ENCODE measurements at regions not wholly inside any gene's neighbourhood (a gene's known extent, or its start where the extent isn't known, plus 50 kb on each side); places are given as distances from the start of the nearest gene placed in this dataset.

GRCh38 chr16:25413133-25413532 is 155.5 kb upstream of the ZKSCAN2 start:
- TF ChIP-seq YY1 (IDR thresholded peaks at IDR 0.05; ENCODE audit: low read depth) (no peak), FOXM1 (IDR thresholded peaks at IDR 0.05; ENCODE audit: borderline replicate concordance, low read depth) (no peak), EP300 (IDR thresholded peaks at IDR 0.05; ENCODE audit: borderline replicate concordance) (no peak), CEBPB (IDR thresholded peaks at IDR 0.05) (no peak), EGR1 (IDR thresholded peaks at IDR 0.05) (no peak), CREB1 (IDR thresholded peaks at IDR 0.05; ENCODE audit: low read depth) (no peak), TCF12 (IDR thresholded peaks at IDR 0.05; ENCODE audit: low read depth) (no peak), TAF1 (IDR thresholded peaks at IDR 0.05; ENCODE audit: low read depth) (no peak), RAD21 (IDR thresholded peaks at IDR 0.05; ENCODE audit: low read depth) (no peak), USF1 (IDR thresholded peaks at IDR 0.05) (no peak), ZBTB7A (IDR thresholded peaks at IDR 0.05; ENCODE audit: low read depth) (no peak)
- TF ChIP-seq, protein P1, sequence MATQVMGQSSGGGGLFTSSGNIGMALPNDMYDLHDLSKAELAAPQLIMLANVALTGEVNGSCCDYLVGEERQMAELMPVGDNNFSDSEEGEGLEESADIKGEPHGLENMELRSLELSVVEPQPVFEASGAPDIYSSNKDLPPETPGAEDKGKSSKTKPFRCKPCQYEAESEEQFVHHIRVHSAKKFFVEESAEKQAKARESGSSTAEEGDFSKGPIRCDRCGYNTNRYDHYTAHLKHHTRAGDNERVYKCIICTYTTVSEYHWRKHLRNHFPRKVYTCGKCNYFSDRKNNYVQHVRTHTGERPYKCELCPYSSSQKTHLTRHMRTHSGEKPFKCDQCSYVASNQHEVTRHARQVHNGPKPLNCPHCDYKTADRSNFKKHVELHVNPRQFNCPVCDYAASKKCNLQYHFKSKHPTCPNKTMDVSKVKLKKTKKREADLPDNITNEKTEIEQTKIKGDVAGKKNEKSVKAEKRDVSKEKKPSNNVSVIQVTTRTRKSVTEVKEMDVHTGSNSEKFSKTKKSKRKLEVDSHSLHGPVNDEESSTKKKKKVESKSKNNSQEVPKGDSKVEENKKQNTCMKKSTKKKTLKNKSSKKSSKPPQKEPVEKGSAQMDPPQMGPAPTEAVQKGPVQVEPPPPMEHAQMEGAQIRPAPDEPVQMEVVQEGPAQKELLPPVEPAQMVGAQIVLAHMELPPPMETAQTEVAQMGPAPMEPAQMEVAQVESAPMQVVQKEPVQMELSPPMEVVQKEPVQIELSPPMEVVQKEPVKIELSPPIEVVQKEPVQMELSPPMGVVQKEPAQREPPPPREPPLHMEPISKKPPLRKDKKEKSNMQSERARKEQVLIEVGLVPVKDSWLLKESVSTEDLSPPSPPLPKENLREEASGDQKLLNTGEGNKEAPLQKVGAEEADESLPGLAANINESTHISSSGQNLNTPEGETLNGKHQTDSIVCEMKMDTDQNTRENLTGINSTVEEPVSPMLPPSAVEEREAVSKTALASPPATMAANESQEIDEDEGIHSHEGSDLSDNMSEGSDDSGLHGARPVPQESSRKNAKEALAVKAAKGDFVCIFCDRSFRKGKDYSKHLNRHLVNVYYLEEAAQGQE (IDR thresholded peaks at IDR 0.05; ENCODE audit: low read depth), result no peak
- TF ChIP-seq, protein P2, sequence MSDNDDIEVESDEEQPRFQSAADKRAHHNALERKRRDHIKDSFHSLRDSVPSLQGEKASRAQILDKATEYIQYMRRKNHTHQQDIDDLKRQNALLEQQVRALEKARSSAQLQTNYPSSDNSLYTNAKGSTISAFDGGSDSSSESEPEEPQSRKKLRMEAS (IDR thresholded peaks at IDR 0.05), result no peak
